ENCODE measurements at regions not wholly inside any gene's neighbourhood (a gene's known extent, or its start where the extent isn't known, plus 50 kb on each side); places are given as distances from the start of the nearest gene placed in this dataset.

DNA sequence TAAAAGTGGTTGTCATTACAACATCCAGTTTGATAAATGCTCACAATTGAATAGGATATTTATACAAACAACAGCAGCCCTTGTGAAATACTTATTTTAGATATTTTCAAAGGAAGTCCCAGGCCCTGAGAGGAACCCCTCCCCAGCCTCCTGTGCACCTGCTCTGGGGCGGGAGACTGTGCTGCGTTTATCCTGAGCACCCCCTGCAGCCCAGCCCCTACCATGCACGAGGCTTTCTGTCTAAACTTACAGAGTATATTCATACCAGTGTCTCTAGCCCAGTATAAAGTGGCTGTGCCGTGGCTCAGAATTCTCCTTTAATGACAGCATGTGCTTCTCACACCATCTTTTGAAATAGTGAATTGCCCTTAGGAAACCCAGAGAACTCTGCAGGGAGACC is 1084.3 kb downstream of the TMEM121 start:
- TF ChIP-seq, protein P1, sequence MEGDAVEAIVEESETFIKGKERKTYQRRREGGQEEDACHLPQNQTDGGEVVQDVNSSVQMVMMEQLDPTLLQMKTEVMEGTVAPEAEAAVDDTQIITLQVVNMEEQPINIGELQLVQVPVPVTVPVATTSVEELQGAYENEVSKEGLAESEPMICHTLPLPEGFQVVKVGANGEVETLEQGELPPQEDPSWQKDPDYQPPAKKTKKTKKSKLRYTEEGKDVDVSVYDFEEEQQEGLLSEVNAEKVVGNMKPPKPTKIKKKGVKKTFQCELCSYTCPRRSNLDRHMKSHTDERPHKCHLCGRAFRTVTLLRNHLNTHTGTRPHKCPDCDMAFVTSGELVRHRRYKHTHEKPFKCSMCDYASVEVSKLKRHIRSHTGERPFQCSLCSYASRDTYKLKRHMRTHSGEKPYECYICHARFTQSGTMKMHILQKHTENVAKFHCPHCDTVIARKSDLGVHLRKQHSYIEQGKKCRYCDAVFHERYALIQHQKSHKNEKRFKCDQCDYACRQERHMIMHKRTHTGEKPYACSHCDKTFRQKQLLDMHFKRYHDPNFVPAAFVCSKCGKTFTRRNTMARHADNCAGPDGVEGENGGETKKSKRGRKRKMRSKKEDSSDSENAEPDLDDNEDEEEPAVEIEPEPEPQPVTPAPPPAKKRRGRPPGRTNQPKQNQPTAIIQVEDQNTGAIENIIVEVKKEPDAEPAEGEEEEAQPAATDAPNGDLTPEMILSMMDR (IDR thresholded peaks at IDR 0.05; ENCODE audit: insufficient read depth, low read depth, low read length), result no peak
- no peak for TF ChIP-seq EZH2 (IDR thresholded peaks at IDR 0.05; ENCODE audit: insufficient read depth, low read length)
